NAMALWA (cell line): ENCODE measurements at regions not wholly inside any gene's neighbourhood (a gene's known extent, or its start where the extent isn't known, plus 50 kb on each side); places are given as distances from the start of the nearest gene placed in this dataset.
"Not testable (repeated sequence)": the region's sequence is repeated elsewhere in the genome, so short reads cannot be mapped to it uniquely, and the experiment has no call there.

Source experiments
- DNase-seq: peaks from one replicate; pipeline ENCODE4 v3.0.0-alpha.2; 2015; ENCODE audit warnings: low spot score

- no peak for DNase-seq
Observed at GRCh38 chr4:164210377-164210776, 543.6 kb upstream of the SMIM31 start.

GRCh38 chr4:164212134-164212533 is 541.8 kb upstream of the SMIM31 start:
- no peak for DNase-seq

- DNase-seq, result no peak
Observed at GRCh38 chr4:164212714-164213113, 541.2 kb upstream of the SMIM31 start.

DNA sequence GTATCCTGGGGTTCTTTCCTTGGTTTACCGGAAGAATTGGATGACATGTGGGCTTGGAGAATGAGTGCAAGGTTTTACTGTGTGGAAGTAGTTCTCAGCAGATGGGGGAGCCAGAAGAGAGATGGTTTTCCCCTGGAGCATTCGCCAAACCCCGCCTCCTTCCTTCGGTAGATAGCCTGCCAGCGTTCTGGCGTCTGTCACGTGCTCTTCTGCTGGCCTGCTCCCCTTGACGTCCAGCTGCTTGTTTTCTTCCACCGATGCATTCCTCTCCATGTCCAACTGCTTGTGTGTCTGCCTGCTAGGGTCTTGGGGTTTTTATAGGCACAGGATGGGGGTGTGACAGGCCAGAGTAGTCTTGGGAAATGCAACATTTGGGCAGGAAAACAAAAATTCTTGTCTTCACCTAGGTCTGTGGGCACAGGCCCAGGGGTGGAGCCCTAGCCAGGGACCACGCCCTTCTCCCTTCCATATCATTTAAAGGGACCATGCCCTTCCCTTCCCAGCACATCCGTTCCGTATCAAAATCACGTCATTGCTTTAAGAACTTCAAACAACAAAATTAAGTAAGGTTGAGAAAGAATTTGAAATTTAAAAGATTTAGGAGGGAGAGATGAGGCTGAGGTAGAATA is 538.7 kb upstream of the SMIM31 start:
- DNase-seq, result no peak

DNA sequence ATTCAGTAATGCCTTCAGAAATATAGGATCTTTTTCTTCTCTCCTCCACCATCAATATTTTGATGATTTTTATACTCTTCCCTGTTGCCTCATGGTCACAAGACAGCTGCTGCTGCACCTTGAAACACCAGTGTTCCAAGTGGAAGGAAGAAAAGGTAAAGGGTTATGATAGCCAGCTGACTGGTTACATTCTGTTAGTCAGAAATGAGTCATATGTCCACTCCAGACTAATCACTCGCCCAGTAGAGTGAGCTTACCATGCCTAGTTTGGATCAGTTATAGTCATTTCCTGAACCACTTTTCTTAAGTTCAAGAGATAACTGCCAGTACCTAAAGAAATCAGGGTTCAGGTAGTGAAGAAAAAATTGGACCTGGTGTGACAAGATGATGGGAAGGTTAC is 532.3 kb upstream of the SMIM31 start:
- no peak for DNase-seq

GRCh38 chr4:164224871-164225270 is 529.1 kb upstream of the SMIM31 start:
- DNase-seq, result no peak

DNA sequence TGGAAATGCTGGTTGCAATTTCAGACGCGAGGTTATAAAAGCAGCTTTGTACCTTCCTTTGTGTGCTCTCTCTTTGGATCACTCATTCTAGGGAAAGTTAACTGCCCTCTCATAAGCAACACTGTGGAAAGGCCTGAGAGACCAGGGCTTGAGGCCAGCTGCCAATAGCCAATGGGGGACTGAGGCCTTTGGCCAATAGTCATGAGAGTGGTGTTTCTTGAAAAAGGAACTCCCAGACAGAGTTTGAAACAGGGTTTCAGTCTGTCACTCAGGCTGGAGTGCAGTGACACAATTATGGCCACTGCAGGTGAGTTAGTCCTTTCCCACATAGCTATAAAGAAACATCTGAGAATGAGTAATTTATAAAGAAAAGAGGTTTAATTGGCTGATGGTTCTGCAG is 524.7 kb upstream of the SMIM31 start:
- DNase-seq, result no peak

DNA sequence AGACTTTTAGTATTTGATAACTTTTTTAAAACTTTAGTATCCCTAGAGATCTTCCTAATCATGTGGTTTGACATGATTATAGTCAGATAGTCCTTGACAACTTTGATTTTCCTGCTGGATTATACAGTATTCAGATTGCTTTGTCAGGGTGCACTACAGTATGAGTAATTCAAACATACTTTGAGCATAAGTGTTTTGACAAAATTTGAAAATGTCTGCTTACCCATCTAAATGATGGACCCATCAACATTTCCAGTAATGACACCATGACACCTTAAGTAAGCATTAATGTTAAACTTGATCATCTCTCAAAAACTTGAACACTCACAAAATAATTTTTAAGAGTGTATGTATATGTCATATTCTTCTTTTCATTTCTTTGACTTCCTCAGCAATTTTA is 514.5 kb upstream of the SMIM31 start:
- no peak for DNase-seq

GRCh38 chr4:164239976-164240375 is 514.0 kb upstream of the SMIM31 start:
- no peak for DNase-seq

DNA sequence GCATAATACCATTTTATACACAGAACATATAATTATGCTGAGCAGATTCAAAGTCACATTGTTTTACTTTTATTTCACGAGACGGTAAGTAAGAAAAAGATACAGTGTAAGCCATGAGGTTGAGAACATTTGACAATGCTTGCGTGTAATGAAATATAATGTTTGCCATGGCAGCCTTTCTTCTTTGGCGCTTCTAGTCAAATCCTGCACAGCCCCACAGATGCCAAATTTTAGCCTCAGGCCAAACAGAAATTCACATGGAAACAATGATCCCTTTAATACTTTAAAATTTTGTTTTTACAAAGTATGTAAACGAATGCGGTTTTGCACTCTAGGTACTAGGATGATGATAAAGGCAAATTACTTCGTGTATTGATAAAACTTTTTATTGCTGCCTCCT is 502.7 kb upstream of the SMIM31 start:
- no peak for DNase-seq

DNA sequence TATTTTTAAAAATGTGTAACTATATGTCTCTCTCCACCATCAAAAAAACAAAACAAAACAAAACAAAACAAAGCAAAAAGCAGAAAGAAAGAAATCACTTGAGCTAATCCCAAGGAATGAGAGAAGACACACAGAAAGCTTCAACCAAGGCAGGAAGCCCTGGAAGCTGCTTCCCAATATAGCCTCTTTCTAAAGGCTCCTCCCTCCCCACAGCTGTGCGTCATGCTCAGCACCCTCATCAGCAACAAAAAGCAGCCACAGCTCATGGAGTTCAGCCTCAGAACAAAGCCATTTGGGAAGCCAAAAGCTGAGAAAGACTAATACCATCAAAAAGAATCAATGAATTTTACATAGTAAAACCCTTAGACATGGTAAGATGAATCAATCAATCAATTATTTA is 501.6 kb upstream of the SMIM31 start:
- DNase-seq, result no peak

- no peak for DNase-seq
Observed at GRCh38 chr4:164261831-164262230, 492.1 kb upstream of the SMIM31 start.

- DNase-seq, result not testable (repeated sequence)
Observed at GRCh38 chr4:164262508-164262907, 491.4 kb upstream of the SMIM31 start.

DNA sequence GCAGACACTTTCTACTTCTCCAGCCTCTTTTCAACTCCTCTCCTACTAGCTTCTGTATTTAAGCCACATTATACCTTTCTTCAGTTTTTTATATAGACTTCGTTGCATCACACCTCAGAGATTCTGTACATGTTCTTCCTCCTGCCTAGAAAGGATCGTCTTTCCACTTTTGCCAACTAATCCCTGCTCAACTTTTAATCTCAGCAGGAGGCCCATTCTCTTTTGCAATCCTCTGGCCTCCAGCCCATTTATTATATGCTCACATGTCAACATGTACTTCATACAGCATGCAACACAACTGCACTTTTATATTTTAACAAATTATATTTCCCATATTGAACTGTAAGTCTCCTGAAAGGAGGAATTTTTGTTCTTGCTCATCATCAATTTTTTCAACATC is 476.5 kb upstream of the SMIM31 start:
- DNase-seq, result not testable (repeated sequence)

DNA sequence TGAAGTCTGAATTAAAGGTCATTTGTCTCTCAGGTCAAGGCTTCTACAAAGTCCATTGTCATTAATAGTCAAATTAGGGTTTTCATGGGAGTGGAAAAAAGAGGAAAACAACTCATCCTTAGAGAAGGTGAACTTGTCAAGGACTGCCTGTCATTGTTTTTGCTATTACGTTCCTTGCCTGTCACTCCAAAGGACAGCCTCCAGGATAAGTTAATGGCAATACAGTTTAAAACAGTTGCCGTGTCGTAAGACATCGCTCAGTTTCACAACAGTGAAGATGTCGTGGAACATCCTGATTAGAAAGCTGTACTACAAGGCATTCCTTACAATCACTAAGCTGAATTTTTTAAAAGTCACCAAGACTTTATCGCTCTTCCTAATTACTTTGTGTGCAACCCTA is 466.8 kb upstream of the SMIM31 start:
- no peak for DNase-seq

GRCh38 chr4:164288578-164288977 is 465.4 kb upstream of the SMIM31 start:
- no peak for DNase-seq

GRCh38 chr4:164293203-164293602 is 460.7 kb upstream of the SMIM31 start:
- no peak for DNase-seq

DNA sequence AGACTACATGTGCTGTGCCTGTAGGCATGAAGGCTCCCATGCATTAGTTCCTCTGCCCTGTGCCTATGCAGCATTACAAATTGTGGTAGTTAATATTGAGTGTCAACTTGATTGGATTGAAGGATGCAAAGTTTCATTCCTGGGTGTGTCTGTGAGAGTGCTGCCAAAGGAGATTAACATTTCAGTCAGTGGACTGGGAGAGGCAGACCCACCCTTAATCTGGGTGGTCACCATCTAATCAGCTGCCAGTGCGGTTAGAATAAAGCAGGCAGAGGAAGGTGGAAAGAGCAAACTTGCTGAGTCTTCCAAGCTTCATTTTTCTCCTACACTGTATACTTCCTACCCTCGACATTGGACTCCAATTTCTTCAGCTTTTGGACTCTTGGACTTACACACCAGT is 460.2 kb upstream of the SMIM31 start:
- no peak for DNase-seq

DNA sequence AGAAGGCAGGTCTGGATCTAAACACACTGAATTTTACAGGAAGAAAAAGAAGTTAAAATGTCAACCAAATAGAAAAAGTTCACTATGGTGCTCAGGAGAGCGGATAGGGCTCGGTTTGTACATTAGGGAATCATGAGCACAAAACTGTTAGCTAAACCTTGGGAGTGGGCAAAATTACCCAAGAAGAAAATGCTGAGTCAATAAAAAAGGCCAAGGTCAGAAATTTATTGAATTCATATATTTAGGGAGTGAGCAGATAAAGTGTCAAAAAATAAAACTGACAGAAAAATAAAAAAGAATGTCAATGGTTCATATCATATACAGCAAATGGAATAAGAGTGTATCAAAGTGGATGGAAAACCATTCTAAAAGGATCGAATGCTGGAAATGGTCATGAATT is 452.5 kb upstream of the SMIM31 start:
- DNase-seq, result no peak

DNA sequence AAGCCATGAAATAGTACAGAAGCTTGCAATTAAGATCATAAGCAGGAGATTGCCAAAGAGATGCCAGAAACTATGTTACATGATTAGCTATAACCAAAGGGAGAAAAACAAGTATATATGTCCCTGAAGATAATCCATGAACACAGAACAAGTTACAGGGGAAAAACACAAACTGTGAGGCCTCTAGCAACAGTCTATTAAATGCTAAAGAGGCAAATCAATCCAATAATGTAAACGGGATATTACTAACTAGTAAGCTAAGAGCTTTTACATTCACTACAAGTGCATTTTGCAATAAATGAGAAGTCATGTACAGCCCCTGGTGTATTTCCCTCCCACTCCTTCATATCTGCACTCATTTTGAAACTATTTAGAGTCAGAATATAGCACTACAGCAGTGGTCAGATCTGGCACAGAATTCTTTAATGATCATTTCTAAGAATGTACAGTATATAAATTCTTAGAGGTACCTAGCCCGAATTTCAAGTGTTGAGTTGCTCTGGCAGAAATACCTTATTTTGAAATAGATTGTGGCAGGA is 449.8 kb upstream of the SMIM31 start:
- DNase-seq, result no peak

- DNase-seq, result no peak
Observed at GRCh38 chr4:164304861-164305260, 449.1 kb upstream of the SMIM31 start.

- no peak for DNase-seq
Observed at GRCh38 chr4:164307262-164307661, 446.7 kb upstream of the SMIM31 start.

DNA sequence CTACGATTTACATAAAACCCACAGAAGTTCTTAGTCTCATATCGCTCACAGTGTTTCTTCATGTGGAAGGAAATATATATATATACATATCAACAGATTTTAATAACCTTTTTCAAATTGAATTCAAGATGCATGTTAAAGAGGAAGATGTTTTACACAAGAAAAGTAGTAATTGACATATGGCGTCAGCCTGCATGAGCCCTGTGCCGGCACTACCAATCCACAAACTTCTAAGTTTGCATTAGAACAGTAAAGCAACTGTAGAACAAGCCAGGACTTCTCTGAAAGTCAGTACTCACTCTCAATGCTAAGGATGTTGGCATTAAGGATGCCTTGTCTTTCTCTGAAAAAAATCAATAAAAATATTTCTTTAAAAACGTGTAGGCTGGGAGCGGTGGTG is 441.3 kb upstream of the SMIM31 start:
- no peak for DNase-seq

DNA sequence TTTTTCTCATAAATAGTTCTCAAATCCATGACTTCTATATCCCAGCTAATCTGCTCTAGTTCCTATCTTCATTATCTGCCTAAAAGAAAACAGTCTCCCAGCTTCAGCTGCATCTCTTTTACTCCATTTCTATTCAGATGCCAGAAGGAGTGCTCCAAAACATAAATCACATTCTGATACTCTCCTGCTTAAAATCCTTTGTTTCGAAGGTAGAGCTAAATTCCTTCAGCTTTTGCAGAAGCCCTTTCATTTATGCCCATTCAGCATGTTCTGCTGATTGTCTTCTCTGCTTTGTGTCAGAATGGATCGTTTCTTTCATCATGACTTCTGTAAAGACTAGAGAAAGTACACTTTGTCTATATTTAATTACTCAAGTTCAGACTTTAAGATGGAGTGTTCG is 440.1 kb upstream of the SMIM31 start:
- DNase-seq, result no peak

DNA sequence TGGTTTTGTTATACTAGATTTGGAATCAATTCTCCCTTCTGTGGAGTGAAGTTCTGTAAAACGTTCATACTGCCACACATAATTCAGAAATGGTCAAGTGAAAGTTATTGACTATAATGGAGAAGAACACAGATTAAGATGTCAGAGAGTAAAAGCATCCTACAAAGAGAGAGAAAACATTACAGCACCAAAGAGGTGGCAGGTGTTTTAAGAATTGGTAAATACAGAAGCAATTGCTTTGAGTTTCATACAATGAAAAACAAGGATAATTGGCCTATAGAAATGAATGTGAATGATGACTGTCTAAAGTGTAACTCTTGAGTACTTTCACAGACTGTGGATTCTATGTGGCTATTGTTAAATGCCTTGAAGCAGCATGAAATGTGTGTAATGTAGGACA is 435.6 kb upstream of the SMIM31 start:
- DNase-seq, result no peak
